NCI-H128 (cell line): ENCODE measurements at regions not wholly inside any gene's neighbourhood (a gene's known extent, or its start where the extent isn't known, plus 50 kb on each side); places are given as distances from the start of the nearest gene placed in this dataset.

Source experiments
- DNase-seq: peaks from one replicate; lab custom pipeline; 2025; ENCODE audit not compliant: unreplicated experiment; lab: John Stamatoyannopoulos, UW

GRCh38 chr3:135849827-135850226 lies 115.7 kb upstream of the PPP2R3A start:
- DNase-seq: no peak

- DNase-seq: no peak
These were observed 114.1 kb upstream of the PPP2R3A start for GRCh38 chr3:135851201-135852081.

GRCh38 chr3:135853981-135854380 lies 111.5 kb upstream of the PPP2R3A start:
- DNase-seq: no peak

DNA sequence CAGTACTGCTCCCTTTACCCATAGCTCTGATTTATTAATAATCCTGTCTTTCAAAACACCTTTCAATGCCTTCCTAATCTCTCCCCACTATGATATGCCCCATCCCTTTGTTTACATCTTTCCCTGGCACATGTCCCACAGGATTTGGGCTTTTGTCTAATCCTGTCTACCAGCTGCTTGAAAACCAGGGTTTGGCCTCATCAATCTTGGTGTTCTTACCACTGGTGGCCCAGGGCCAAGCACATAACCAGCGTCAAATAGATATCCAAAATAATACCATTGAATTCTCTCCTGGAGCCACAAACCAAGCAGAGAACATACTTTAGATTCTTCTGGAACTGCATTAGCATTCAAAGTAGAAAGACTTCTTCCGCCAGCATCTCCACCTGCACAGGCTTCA lies 104.8 kb upstream of the PPP2R3A start:
- no peak for DNase-seq

DNA sequence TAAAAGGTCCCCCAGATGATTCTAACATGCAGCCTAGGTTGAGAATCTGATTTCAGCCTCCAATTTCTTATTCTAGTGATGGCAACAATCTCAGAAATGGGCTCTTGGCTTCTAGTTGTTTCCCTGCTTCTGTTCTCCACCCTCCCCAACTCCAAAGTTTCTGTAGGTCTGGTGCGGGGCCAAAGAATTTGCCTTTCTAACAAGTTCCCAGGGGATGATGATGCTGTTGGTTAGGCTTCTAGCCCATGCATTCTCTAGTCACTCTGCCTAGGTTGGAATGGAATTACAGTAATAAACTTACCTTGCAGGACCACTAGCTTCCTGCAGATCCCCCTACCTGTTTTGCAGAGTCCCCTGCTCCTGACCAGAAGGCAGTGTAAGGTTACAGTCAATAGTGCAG lies 103.2 kb upstream of the PPP2R3A start:
- no peak for DNase-seq

GRCh38 chr3:135864060-135864459 lies 101.5 kb upstream of the PPP2R3A start:
- no peak for DNase-seq

DNA sequence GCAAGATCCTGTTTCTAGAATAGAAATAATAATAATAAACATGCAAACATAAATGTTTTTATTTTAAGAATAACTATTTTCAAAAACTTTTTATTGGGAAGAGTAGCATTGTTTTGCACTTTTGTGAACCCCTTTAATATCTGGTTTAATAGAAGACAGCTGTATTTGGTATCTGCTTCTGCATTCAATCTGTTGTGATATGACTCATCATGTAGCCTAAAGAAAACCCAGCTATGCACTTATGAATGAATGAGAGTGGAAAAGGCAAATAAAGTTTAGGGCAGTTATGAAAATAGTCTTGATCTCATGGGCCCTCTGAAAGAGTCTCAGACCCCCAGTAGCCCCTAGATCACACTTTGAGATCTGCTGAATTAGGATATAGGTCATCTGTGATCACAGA lies 100.4 kb upstream of the PPP2R3A start:
- DNase-seq: no peak

DNA sequence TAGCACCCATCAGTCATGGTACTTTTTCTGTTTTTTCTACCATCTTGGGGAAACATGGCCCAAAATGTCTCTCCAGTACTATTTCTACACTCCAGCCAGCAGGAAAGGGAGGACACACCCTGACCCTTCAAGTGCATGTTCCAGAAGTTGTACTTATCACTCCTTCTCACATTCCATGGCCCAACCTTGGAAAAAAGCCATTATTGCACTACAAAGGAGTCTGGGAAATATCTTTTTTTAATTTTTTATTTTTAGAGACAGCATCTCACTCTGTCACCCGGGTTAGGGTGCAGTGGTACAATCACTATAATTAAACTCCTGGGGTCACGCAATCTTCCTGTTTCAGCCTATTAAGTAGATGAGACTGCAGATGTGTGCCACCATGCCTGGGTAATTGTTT lies 100.0 kb upstream of the PPP2R3A start:
- DNase-seq: no peak

DNA sequence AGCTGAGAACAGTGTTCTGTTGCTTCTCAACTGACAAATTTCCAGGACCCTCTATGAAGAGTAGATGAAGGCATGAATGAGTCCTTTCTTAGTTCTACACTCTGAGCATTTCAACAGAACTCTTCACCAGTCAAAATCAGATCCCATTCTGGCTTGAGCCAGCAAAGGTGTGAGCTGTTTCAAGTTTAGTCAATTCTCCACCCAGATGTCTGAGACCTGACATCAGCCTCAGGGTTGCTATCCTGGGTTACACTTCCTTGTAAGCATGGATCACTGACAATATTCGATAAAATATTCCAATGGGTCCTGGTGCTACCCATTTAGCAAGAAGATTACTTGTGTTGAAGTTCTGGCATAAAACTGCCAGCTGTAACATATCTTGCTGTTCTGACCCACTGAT lies 97.6 kb upstream of the PPP2R3A start:
- no peak for DNase-seq

DNA sequence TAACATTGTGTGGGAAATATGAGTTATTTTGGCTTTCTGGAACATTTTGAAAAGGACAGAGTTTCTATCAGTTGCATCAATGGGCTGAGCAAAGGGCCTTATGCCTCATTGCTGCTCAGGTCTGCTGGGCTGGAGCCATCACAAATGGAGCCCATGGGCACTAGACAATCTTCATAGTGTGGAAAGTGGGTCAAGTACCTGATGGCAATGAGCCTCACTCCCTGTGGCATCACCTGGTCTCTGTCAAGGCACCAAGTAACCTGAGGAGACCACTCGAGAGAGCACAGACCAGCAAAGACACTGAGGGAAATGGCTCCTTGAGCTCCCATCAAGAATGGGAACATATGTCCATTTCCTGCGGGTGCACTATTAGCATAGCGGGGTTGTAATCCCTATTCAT lies 96.7 kb upstream of the PPP2R3A start:
- no peak for DNase-seq

DNA sequence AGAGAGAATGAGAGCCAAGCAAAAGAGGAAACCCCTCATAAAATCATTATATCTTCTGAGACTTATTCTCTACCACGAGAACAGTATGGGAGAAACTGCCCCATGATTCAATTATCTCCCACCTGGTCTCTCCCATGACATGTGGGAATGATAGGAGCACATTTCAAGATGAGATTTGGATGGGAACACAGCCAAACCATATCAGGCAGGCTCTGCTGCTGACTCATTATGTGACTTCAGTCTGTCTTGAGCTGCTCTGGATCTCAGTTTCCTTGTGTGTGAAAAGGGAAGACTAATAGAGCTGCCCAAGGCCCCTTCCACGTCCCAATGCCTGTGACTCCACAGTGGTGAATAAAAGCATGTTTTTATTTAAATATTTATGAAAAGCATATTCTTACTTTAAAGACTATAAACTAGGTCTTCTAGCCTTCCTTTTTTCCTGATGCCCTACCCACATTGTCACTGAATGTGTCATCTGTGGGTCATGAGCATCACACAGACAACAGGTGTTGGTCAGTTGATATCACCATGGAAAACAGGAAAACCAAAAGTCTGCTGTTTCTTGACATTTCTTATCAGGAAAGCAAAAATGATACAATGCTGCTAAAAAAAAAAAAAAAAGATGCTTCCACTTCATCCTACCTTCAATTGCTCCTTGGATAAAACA lies 96.0 kb upstream of the PPP2R3A start:
- no peak for DNase-seq

DNA sequence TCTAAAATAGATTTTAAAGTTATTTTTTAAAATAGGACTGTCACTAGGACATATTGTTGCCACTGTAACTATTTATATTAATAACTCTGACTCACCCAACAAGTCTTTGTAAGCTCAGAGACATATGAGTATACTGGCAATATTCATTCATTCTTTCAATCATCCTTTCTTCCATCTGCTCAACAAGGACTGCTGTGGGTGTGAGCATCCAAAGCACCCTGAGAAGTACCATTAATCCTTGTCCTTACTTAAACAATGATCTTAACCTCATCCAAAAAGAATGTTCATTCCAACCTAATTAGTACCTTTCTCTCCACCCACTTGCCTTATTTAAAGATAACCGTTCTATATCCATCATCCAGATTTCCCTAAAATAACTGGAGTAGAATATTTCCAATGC lies 94.2 kb upstream of the PPP2R3A start:
- DNase-seq: no peak

DNA sequence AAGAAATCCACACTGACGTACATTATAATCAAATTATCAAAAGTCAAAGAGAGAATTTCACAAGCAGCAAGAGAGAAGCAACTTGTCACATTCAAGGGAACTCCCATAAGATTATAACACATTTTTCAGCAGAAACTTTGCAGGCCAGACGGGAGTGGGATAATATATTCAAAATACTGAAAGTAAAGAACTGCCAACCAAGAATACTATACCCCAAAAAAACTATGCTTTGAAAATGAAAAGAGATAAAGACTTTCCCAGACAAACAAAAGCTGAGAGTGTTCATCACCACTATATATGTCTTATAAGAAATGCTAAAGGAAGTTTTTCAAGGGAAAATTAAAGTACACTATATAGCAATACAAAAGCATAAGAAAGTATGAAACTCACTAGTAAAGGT lies 91.5 kb upstream of the PPP2R3A start:
- DNase-seq: no peak

- no peak for DNase-seq
These were observed 87.0 kb upstream of the PPP2R3A start for GRCh38 chr3:135878501-135878900.

GRCh38 chr3:135885885-135886284 lies 79.6 kb upstream of the PPP2R3A start:
- no peak for DNase-seq

DNA sequence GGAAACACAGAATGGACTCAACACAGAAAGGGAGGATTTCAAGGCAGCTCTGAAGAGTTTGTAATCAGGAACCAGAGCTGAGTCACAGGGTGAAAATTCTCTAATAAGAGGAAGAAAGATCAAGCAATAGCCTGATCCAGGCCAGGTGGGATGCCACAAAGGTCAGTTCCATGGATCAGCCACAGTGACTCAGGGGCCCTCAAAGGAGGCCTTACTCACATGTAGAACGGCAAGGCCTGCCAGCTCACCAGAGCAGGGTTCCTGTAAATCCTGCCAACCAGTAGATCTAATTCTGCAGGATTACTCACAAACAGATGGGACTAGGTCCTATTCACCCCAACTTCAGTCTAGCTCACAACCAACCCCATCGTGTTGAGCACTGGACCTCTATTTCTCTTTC lies 78.3 kb upstream of the PPP2R3A start:
- DNase-seq: no peak

GRCh38 chr3:135889443-135889842 lies 76.1 kb upstream of the PPP2R3A start:
- no peak for DNase-seq

- DNase-seq: no peak
These were observed 74.4 kb upstream of the PPP2R3A start for GRCh38 chr3:135891121-135891520.

DNA sequence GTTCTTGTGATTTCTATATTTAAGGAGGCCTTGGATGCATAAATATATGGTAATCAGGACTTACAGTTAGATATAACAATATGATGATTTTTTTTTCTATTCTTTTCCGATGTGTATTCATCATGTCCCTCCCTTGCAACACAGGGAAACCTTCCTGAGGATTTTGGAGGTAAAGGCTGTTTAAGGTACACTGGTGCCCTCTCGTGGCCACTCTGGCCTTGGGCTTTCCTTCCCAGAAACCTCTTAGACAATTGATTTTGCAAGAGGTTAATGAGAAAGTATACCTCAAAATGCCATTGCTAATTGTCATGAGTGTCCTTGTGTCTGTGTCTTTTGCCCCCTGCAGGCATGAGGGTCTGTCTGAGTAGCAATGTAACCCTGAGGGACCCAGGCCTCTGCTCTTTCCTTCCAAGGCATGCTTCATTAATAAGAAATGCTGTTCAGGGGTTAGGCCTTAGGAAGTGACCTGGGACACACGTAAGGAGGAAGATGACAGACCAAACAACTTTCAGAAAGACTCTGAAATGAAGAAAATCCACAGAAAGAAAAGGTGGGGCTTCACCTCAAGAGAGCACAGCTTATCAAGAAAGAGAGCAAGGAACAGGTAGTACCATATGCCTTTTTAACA lies 70.3 kb upstream of the PPP2R3A start:
- DNase-seq: peak; percentile 82

GRCh38 chr3:135895734-135896121 lies 69.8 kb upstream of the PPP2R3A start:
- DNase-seq: no peak

DNA sequence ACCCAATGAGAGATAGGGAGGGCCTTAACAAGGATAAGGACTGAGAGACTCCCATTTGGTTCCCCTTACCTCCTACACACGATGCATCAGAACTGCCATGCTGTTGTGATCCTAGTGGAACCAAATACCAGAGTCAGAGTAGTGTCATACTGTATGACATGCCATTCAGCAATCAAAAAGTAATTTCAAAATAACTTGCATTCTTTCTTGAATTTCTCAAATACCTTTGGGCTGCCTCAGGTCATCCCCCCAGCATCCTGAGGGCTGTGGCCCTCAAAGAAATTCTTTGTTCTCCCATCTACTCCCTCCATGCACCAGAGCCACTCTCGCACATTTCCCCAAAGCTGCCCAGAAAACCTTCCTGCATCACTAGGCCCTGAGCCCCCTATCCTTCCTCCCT lies 68.9 kb upstream of the PPP2R3A start:
- DNase-seq: no peak

DNA sequence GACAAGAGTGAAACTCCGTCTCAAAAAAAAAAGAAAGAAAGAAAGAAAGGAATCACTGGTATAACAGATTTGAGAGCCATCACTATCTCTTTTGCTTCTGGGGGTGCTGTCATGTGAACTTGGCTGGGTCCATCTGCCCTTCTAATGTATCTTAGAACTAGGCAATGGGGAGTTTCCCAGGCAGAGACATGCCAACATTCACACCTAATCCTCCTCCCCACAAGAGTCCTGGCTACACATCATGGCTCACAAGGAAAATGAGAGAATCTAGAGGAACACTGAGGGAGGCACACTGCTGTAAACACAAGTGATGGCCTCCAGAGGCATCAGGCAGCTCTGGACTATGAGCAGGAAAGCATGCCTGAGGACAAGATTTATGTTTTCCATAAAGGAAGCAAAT lies 67.8 kb upstream of the PPP2R3A start:
- DNase-seq: no peak
